B cell (primary cell): ENCODE measurements at regions not wholly inside any gene's neighbourhood (a gene's known extent, or its start where the extent isn't known, plus 50 kb on each side); places are given as distances from the start of the nearest gene placed in this dataset.

Experiments used
- ATAC-seq: fragments of 200-7000 bp; cut with Tn5 transposase; one replicate; pipeline ENCODE4 v1.10.0; 2021; ENCODE audit warnings: low read depth, mild to moderate bottlenecking, moderate number of reproducible peaks, moderate library complexity
- CTCF ChIA-PET: fragments of 350-600 bp; sonication (Branson Sonifier 250); formaldehyde crosslinking; loops from one replicate; lab custom pipeline; 2021; ENCODE audit warnings: antibody characterized with exemption, inconsistent platforms; lab: Charles Lee
- POLR2A ChIA-PET: fragments of 350-600 bp; sonication (Branson Sonifier 250); formaldehyde crosslinking; loops from one replicate; lab custom pipeline; 2021; ENCODE audit warnings: antibody characterized with exemption; lab: Charles Lee
- DNase-seq: peaks from one replicate; pipeline ENCODE4 v3.0.0; 2013
- H2AFZ ChIP-seq: 2 replicates; pipeline ENCODE4 v1.6.1; 2012; ENCODE audit warnings: mild to moderate bottlenecking, low read depth, low read length; ENCODE audit not compliant: insufficient read depth, poor library complexity, severe bottlenecking
- H3K27ac ChIP-seq, 2 donors: 1 replicate in 1 of 2; 2 replicates in 1 of 2; pipeline ENCODE4 v1.5.1; 2012 to 2013; ENCODE audit warnings: low read length in 2 of 2, mild to moderate bottlenecking in 2 of 2, moderate library complexity in 1 of 2
- H3K27me3 ChIP-seq, 4 experiments: fragments of 200-600 bp in 1 of 4; sonication (generic) in 1 of 4; replicated peaks in 1 of 4; 1 replicate in 2 of 4; 2 replicates in 2 of 4; pipeline versions ENCODE4 v1.6.1 to v1.7.0; 2013 to 2016; ENCODE audit warnings: low read length in 3 of 4, mild to moderate bottlenecking in 2 of 4, mixed read lengths in 1 of 4, moderate library complexity in 1 of 4; ENCODE audit not compliant: insufficient read depth in 4 of 4, control insufficient read depth in 3 of 4; ENCODE audit errors: control extremely low read depth in 1 of 4
- H3K36me3 ChIP-seq, 2 experiments: replicated peaks in 1 of 2; 1 replicate in 1 of 2; 2 replicates in 1 of 2; pipeline versions ENCODE4 v1.6.1 to v1.7.1; 2013; ENCODE audit warnings: low read length in 1 of 2; ENCODE audit not compliant: insufficient read depth in 2 of 2, control insufficient read depth in 1 of 2; ENCODE audit errors: control extremely low read depth in 1 of 2, extremely low read depth in 1 of 2
- H3K4me1 ChIP-seq, 2 donors: fragments of 200-600 bp in 1 of 2; sonication (generic) in 1 of 2; 1 replicate in 1 of 2; 2 replicates in 1 of 2; pipeline versions ENCODE4 v1.5.1 to v1.6.1; 2013 to 2017; ENCODE audit warnings: low read length in 2 of 2; ENCODE audit not compliant: control insufficient read depth in 2 of 2, insufficient read depth in 2 of 2
- H3K4me2 ChIP-seq: replicated peaks from 2 replicates; pipeline ENCODE3; 2012; ENCODE audit warnings: mild to moderate bottlenecking, low read depth, low read length; ENCODE audit not compliant: poor library complexity, severe bottlenecking
- H3K4me3 ChIP-seq, 5 experiments: fragments of 200-600 bp in 1 of 5; sonication (generic) in 1 of 5; 1 replicate in 3 of 5; 2 replicates in 2 of 5; pipeline versions ENCODE4 v1.5.1 to v1.7.0; 2011 to 2016; ENCODE audit warnings: low read length in 4 of 5, mild to moderate bottlenecking in 4 of 5, low read depth in 2 of 5, control low read depth in 1 of 5, moderate library complexity in 1 of 5; ENCODE audit not compliant: insufficient read depth in 1 of 5; ENCODE audit errors: control extremely low read depth in 1 of 5, extremely low read depth in 1 of 5
- H3K79me2 ChIP-seq: fragments of 200-600 bp; sonication (generic); one replicate; pipeline ENCODE4 v1.6.0; 2016; ENCODE audit warnings: low read length; ENCODE audit not compliant: control insufficient read depth, insufficient read depth
- H3K9ac ChIP-seq: fragments of 200-600 bp; sonication (generic); 2 replicates; pipeline ENCODE4 v1.6.1; 2017; ENCODE audit warnings: mild to moderate bottlenecking, low read length, moderate library complexity
- H3K9me3 ChIP-seq, 3 donors: one replicate each; pipeline versions ENCODE4 v1.6.1 to v1.7.1; 2013; ENCODE audit warnings: low read length in 2 of 3; ENCODE audit not compliant: control insufficient read depth in 2 of 3, insufficient read depth in 1 of 3; ENCODE audit errors: control extremely low read depth in 1 of 3
- H4K20me1 ChIP-seq: 2 replicates; pipeline ENCODE4 v1.6.0; 2012; ENCODE audit warnings: mild to moderate bottlenecking, low read length; ENCODE audit not compliant: insufficient read depth, control insufficient read depth, poor library complexity, severe bottlenecking
- H3K27ac Mint-ChIP-seq: one replicate; pipeline ENCODE4 v1.8.0; 2021; ENCODE audit warnings: mixed read lengths
- H3K27me3 Mint-ChIP-seq: one replicate; pipeline ENCODE4 v1.8.0; 2021; ENCODE audit warnings: mixed read lengths
- H3K4me1 Mint-ChIP-seq: one replicate; pipeline ENCODE4 v1.8.0; 2021; ENCODE audit warnings: mixed read lengths
- H3K4me3 Mint-ChIP-seq: one replicate; pipeline ENCODE4 v1.8.0; 2021; ENCODE audit warnings: mixed read lengths
- H3K9me3 Mint-ChIP-seq: one replicate; pipeline ENCODE4 v1.8.0; 2022; ENCODE audit warnings: mixed read lengths; ENCODE audit not compliant: insufficient read depth
- CTCF ChIP-seq: fragments of 200-600 bp; IDR thresholded peaks from one replicate; pipeline ENCODE4 v1.8.0; 2022; ENCODE audit warnings: antibody characterized with exemption, mild to moderate bottlenecking
- EZH2 ChIP-seq: IDR thresholded peaks from 2 replicates; pipeline ENCODE4 v1.6.1; 2012; ENCODE audit warnings: borderline replicate concordance, low read depth, mild to moderate bottlenecking, moderate library complexity, low read length; ENCODE audit not compliant: insufficient read depth, poor library complexity, severe bottlenecking
- WGBS: methylation state at CpG from one replicate; pipeline ENCODE4 v1.1.5; 2013; ENCODE audit warnings: missing lambda C conversion rate; ENCODE audit not compliant: insufficient coverage; 5-methylcytosine and 5-hydroxymethylcytosine counted together
- intact Hi-C: fragments of 100-400 bp; cut with micrococcal nuclease; formaldehyde crosslinking; loops from one replicate; pipeline ENCODE4 v1.10.0; 2022

GRCh38 chr2:212923393-212923792, 228.0 kb downstream of the IKZF2 start:
- intact Hi-C loops, result no loop called here
- no peaks in the 10 kb centered on the region for H3K4me1 Mint-ChIP-seq
- Histone ChIP-seq H3K36me3 (no peaks in the 10 kb centered on the region), H3K27me3 (no peaks in the 10 kb centered on the region), H3K79me2 (no peaks in the 10 kb centered on the region), H3K27ac (no peak overlapping the region), H3K4me1 (no peaks in the 10 kb centered on the region), H3K4me2 (no peak overlapping the region), H3K4me3 (no peak overlapping the region), H3K9me3 (peaks cover 0 to 3% (median 0%) of the 10 kb centered on the region in 3 donors), H4K20me1 (no peaks in the 10 kb centered on the region), H2AFZ (no peak overlapping the region), H3K9ac (no peak overlapping the region)
- no peaks in the 10 kb centered on the region for H3K27me3 Mint-ChIP-seq
- ATAC-seq (no peak), DNase-seq (no peak)
- ChIA-PET CTCF (no interaction called here), POLR2A (no interaction called here)
- no CpG with 5 or more reads among the region's 1 CpG for WGBS
- H3K9me3 Mint-ChIP-seq, result no peaks in the 10 kb centered on the region
- TF ChIP-seq EZH2, result no peak
- TF ChIP-seq CTCF, result no peak
- H3K4me3 Mint-ChIP-seq, result no peak overlapping the region
- H3K27ac Mint-ChIP-seq, result no peak overlapping the region

- no CpG with 5 or more reads among the region's 2 CpGs for WGBS
- intact Hi-C loops, result no loop called here
- no peaks in the 10 kb centered on the region for H4K20me1 ChIP-seq
- no peak overlapping the region for H3K9ac ChIP-seq
- H3K36me3 ChIP-seq, result no peaks in the 10 kb centered on the region
- no peak overlapping the region for H3K27ac ChIP-seq
- no peak overlapping the region for H3K4me3 ChIP-seq
- Mint-ChIP-seq H3K27ac (no peak overlapping the region), H3K27me3 (no peaks in the 10 kb centered on the region), H3K4me3 (no peak overlapping the region), H3K9me3 (no peaks in the 10 kb centered on the region), H3K4me1 (no peaks in the 10 kb centered on the region)
- H3K4me2 ChIP-seq, result no peak overlapping the region
- TF ChIP-seq CTCF (no peak), EZH2 (no peak)
- H3K79me2 ChIP-seq, result no peaks in the 10 kb centered on the region
- peaks cover 0 to 3% (median 0%) of the 10 kb centered on the region in 3 donors for H3K9me3 ChIP-seq
- ChIA-PET CTCF (no interaction called here), POLR2A (no interaction called here)
- DNase-seq (no peak), ATAC-seq (no peak)
- no peaks in the 10 kb centered on the region for H3K4me1 ChIP-seq
- no peaks in the 10 kb centered on the region for H3K27me3 ChIP-seq
- no peak overlapping the region for H2AFZ ChIP-seq
Measured at GRCh38 chr2:212922701-212923100, 228.7 kb downstream of the IKZF2 start.
